ENCODE measurements at regions not wholly inside any gene's neighbourhood (a gene's known extent, or its start where the extent isn't known, plus 50 kb on each side); places are given as distances from the start of the nearest gene placed in this dataset.

- Histone ChIP-seq H3K27me3 (ENCODE audit: control insufficient read depth, insufficient read depth, low read length) (no peaks in the 10 kb centered on the region), H3K36me3 (ENCODE audit: control insufficient read depth, insufficient read depth, low read length) (no peaks in the 10 kb centered on the region), H3K4me3 (ENCODE audit: low read depth, low read length) (no peak overlapping the region)
- TF ChIP-seq, protein P1, sequence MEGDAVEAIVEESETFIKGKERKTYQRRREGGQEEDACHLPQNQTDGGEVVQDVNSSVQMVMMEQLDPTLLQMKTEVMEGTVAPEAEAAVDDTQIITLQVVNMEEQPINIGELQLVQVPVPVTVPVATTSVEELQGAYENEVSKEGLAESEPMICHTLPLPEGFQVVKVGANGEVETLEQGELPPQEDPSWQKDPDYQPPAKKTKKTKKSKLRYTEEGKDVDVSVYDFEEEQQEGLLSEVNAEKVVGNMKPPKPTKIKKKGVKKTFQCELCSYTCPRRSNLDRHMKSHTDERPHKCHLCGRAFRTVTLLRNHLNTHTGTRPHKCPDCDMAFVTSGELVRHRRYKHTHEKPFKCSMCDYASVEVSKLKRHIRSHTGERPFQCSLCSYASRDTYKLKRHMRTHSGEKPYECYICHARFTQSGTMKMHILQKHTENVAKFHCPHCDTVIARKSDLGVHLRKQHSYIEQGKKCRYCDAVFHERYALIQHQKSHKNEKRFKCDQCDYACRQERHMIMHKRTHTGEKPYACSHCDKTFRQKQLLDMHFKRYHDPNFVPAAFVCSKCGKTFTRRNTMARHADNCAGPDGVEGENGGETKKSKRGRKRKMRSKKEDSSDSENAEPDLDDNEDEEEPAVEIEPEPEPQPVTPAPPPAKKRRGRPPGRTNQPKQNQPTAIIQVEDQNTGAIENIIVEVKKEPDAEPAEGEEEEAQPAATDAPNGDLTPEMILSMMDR (IDR thresholded peaks at IDR 0.05; ENCODE audit: insufficient read depth, low read length, poor library complexity, severe bottlenecking) = no peak
- no peak for DNase-seq (ENCODE audit: low read depth)
Observed at GRCh38 chr15:87211547-87211946, 1045.0 kb downstream of the NTRK3 start.

DNA sequence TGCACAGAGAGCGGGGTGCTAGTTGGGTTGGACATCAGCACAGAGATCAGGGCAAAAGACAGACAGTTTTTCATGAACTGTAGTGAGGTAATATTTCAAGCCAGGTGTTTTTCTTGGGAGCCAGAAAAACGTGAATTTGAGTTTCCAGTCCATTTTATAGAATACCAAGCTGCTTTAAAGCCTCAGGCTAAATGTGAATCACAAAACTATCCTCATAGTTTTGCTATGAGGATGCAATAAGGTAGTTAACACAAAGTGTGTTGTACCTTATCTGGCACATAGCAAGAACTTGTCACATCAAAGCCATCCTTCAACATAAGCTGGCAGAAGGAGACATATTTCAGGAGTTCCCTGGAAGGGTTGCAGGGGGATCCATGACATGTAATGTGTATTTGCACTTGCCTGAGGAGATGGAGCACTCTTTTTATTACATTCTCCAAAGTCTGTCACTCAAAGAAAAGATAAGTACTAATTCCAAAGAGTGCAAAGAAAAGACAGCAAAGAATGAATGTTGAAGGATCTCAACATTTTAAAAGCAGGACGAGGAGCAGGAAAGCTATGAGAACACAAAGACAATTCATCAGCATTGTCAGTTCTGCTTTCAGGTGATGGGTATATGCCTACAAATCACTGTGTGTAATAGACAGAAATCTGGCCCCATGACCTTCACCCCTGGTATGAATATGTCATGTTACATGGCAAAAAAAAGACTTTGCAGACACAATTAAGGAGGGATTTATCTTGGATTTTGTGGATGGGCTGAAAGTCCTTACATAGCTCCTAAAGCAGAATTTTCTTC lies 1046.4 kb downstream of the NTRK3 start:
- no peaks in the 10 kb centered on the region for H3K36me3 ChIP-seq (ENCODE audit: control insufficient read depth, insufficient read depth, low read length)
- no peak for DNase-seq (ENCODE audit: low read depth)
- TF ChIP-seq, protein P1 (IDR thresholded peaks at IDR 0.05; ENCODE audit: insufficient read depth, low read length, poor library complexity, severe bottlenecking) = no peak
- H3K4me3 ChIP-seq (ENCODE audit: low read depth, low read length) = no peak overlapping the region
- no peaks in the 10 kb centered on the region for H3K27me3 ChIP-seq (ENCODE audit: control insufficient read depth, insufficient read depth, low read length)

DNA sequence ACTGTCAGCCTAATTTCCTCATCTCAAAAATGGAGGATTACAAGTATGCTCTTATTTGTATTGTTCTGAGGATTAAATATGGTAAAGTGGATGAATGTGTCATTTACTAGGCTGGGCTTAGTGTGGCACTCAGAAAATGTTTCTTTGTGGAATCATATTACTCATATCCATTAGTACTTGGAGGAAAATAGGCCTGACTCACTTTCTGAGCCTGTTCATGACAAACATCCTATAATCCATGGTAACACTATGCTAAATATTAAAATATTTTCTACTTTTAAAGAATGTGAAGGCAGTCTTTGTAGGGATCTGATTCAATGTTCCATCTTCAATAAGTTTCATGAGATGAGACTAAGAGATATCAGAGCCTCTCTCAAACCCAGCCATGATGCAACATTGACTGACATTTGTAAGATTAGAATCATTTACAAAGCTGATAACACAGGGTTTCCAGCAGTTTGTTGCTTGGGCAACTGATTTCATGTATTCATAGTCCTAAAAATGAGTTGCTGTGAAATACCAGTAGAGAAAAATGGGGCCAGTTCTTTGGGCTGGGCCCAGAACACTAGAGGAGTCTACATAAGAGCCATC lies 1048.5 kb downstream of the NTRK3 start:
- no peaks in the 10 kb centered on the region for H3K36me3 ChIP-seq (ENCODE audit: control insufficient read depth, insufficient read depth, low read length)
- no peak for DNase-seq (ENCODE audit: low read depth)
- H3K4me3 ChIP-seq (ENCODE audit: low read depth, low read length) = no peak overlapping the region
- H3K27me3 ChIP-seq (ENCODE audit: control insufficient read depth, insufficient read depth, low read length) = no peaks in the 10 kb centered on the region
- TF ChIP-seq, protein P1 (IDR thresholded peaks at IDR 0.05; ENCODE audit: insufficient read depth, low read length, poor library complexity, severe bottlenecking) = no peak

DNA sequence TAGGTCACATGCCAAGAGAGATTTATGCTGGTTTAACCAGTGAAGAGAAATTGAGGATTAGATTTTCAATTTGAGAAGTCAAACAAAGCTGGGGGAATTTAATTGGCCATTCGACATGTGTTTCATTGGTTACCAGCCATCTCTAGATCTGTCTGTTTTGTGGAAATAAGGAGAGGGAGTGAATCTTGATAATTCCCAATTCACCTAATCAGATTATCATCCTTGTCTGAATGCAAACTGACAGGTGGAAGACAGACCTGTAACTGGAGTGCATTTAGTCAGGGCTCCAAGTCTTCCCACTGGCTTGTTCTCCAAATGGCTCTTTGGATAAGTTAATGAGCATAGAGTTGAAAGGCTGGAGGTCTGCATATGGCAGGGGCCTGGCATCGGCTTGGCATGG lies 1049.3 kb downstream of the NTRK3 start:
- TF ChIP-seq, protein P1 (IDR thresholded peaks at IDR 0.05; ENCODE audit: insufficient read depth, low read length, poor library complexity, severe bottlenecking) = no peak
- Histone ChIP-seq H3K4me3 (ENCODE audit: low read depth, low read length) (no peak overlapping the region), H3K27me3 (ENCODE audit: control insufficient read depth, insufficient read depth, low read length) (no peaks in the 10 kb centered on the region), H3K36me3 (ENCODE audit: control insufficient read depth, insufficient read depth, low read length) (no peaks in the 10 kb centered on the region)
- DNase-seq (ENCODE audit: low read depth) = no peak

- TF ChIP-seq, protein P1 (IDR thresholded peaks at IDR 0.05; ENCODE audit: insufficient read depth, low read length, poor library complexity, severe bottlenecking) = no peak
- Histone ChIP-seq H3K4me3 (ENCODE audit: low read depth, low read length) (no peak overlapping the region), H3K27me3 (ENCODE audit: control insufficient read depth, insufficient read depth, low read length) (no peaks in the 10 kb centered on the region), H3K36me3 (ENCODE audit: control insufficient read depth, insufficient read depth, low read length) (no peaks in the 10 kb centered on the region)
- DNase-seq (ENCODE audit: low read depth) = no peak
Observed at GRCh38 chr15:87201986-87202385, 1054.6 kb downstream of the NTRK3 start.

Data from kidney epithelial cell (primary cell).